Hematopoietic multipotent progenitor cell (in vitro differentiated cells): ENCODE measurements at regions not wholly inside any gene's neighbourhood (a gene's known extent, or its start where the extent isn't known, plus 50 kb on each side); places are given as distances from the start of the nearest gene placed in this dataset. TPM values are rescaled to one million over a fixed set of nuclear protein-coding genes. Genes with fewer than 3 reads are reported as not detected.

Source experiments
- DNase-seq, 3 donors: peaks; one replicate each; pipeline ENCODE4 v3.0.0-alpha.2; 2011 to 2015; ENCODE audit warnings: low read depth in 2 of 3, low spot score in 2 of 3
- small RNA-seq: library from RNA; depleted of rRNA; stranded (forward); fragments of <200 nt; gene quantifications from one replicate; pipeline ENCODE3, GENCODE V24; 2012

GRCh38 chr1:199959033-199959774 is 68.3 kb upstream of the NR5A2 start:
- DNase-seq: no peak

- no peak for DNase-seq
Measured at GRCh38 chr1:199959775-199960110, 67.8 kb upstream of the NR5A2 start.

GRCh38 chr1:199970125-199970524 is 57.4 kb upstream of the NR5A2 start:
- no peak for DNase-seq

GRCh38 chr1:199976496-199977144 is 50.9 kb upstream of the NR5A2 start:
- DNase-seq: no peak

Small RNA genes in the stretch of these regions (small RNA-seq; reads per million reads assigned to genes)
- gene MIR181A1: 346 reads per million, percentile 98 among the genes with 10 or more reads in this experiment
- 20.4 reads per million, percentile 94 among the genes with 10 or more reads in this experiment for gene MIR181B1
- gene RNU6-778P: not detected
